GM12891 (cell line): ENCODE measurements at regions not wholly inside any gene's neighbourhood (a gene's known extent, or its start where the extent isn't known, plus 50 kb on each side); places are given as distances from the start of the nearest gene placed in this dataset.
"Not testable (repeated sequence)": the region's sequence is repeated elsewhere in the genome, so short reads cannot be mapped to it uniquely, and the experiment has no call there.

ENCODE experiments used
- DNase-seq: peaks from one replicate; pipeline ENCODE4 v3.0.0; 2011; ENCODE audit warnings: low spot score; ENCODE audit not compliant: insufficient read length
- FAIRE-seq: peaks from 2 replicates; lab custom pipeline; 2011; peaks lifted over from hg19 to GRCh38; lab: Jason Lieb, UNC
- PAX5 ChIP-seq: IDR thresholded peaks from 2 replicates; pipeline ENCODE4 v1.6.1; 2011; ENCODE audit warnings: low read length, moderate library complexity, mild to moderate bottlenecking; ENCODE audit not compliant: insufficient read depth, severe bottlenecking
- POLR2A ChIP-seq: IDR thresholded peaks from 2 replicates; pipeline ENCODE4 v1.6.1; 2011; ENCODE audit warnings: low read depth, low read length, control low read depth
- POLR2AphosphoS5 ChIP-seq: IDR thresholded peaks from 2 replicates; pipeline ENCODE4 v1.6.1; 2011; ENCODE audit warnings: low read depth, low read length, control low read depth
- POU2F2 ChIP-seq: IDR thresholded peaks from 2 replicates; pipeline ENCODE4 v1.6.1; 2011; ENCODE audit warnings: low read depth, mild to moderate bottlenecking, control low read depth, low read length, moderate library complexity
- SPI1 ChIP-seq: IDR thresholded peaks from 2 replicates; pipeline ENCODE4 v1.6.1; 2011; ENCODE audit warnings: low read depth, low read length, control low read depth
- TAF1 ChIP-seq: IDR thresholded peaks from 2 replicates; pipeline ENCODE4 v1.6.1; 2011; ENCODE audit warnings: low read depth, low read length, control low read depth

DNA sequence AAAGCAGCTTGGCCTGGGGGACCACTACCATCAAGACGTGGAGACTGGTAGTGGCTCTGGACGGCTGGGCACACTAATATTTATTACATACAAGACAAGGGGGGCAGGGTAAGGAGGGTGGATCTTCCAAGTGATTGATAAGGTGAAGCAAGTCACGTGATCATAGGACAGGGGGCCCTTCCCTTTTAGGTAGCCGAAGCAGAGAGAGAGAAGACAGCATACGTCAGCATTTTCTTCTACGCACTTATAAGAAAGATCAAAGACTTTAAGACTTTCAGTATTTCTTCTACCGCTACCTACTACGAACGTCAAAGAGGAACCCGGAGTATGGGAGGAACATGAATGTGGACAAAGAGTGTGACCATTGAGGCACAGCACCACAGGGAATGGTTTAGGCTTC lies 307.9 kb downstream of the RPIA start:
- FAIRE-seq (no peak), DNase-seq (no peak)
- TF ChIP-seq SPI1: no peak
- TF ChIP-seq POU2F2: no peak
- no peak for TF ChIP-seq PAX5
- TF ChIP-seq POLR2A: no peak
- TF ChIP-seq TAF1: no peak

- DNase-seq (no peak), FAIRE-seq (no peak)
- no peak for TF ChIP-seq PAX5
- TF ChIP-seq POU2F2: no peak
- no peak for TF ChIP-seq POLR2AphosphoS5
- no peak for TF ChIP-seq TAF1
Observed at GRCh38 chr2:89000235-89000634, 308.8 kb downstream of the RPIA start.

GRCh38 chr2:89004238-89004637 lies 312.8 kb downstream of the RPIA start:
- FAIRE-seq, DNase-seq: not testable (repeated sequence)

DNA sequence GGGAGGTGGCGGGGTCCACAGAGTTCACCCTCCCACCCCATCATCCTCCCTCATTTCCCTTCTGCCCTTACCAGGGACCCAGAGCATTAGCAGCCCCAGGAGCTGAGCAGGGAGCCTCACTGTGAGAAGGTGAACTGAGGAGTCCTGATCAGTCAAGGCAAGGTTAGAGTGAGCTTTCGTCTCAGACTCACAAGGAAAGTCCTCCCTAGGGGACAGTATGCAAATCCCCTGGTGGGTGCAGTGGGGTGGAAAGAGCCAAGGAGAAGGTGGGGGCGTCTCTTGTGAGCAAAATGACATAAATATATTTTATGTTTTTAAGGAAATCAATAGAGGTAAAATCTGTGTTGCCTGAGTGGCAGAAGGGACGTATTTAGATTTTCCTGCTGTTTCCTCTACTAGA lies 329.1 kb downstream of the RPIA start:
- not testable (repeated sequence) for FAIRE-seq

GRCh38 chr2:89026296-89026695 lies 334.8 kb downstream of the RPIA start:
- not testable (repeated sequence) for FAIRE-seq, DNase-seq

More for the DNA sequence above, 329.1 kb downstream of the RPIA start:
- DNase-seq: not testable (repeated sequence)

DNA sequence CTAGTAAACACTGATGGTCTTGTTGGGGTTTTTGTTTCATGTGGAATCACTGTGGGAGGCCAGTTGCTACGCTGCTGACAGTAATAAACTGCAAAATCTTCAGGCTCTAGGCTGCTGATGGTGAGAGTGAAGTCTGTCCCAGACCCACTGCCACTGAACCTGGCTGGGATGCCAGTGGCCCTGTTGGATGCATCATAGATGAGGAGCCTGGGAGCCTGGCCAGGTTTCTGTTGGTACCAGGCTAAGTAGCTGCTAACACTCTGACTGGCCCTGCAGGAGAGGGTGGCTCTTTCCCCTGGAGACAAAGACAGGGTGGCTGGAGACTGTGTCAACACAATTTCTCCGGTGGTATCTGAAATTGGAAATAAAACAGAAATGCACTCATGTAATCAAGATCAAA lies 335.6 kb downstream of the RPIA start:
- FAIRE-seq, DNase-seq: not testable (repeated sequence)

GRCh38 chr2:89027536-89027935 lies 336.1 kb downstream of the RPIA start:
- FAIRE-seq, DNase-seq: not testable (repeated sequence)

DNA sequence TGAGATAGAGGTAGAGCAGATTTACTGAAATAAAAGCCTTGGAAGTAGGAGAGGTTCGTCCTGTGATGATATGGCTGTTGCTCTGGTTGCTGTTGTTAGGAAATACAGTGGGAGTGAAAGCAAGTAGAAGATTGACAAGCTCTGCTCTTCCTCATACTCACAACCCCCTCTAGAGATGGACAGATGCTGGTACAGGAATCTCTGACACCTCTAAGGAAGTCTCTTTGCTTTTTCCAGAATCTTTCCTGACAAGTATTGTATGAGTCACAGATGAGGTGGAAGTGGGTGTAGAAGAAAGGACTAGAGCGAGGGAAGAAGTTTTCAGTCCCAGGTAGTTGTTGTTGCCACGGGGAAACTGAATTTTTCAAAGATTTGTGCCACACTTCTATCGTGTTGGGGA lies 337.8 kb downstream of the RPIA start:
- FAIRE-seq, DNase-seq: not testable (repeated sequence)

DNA sequence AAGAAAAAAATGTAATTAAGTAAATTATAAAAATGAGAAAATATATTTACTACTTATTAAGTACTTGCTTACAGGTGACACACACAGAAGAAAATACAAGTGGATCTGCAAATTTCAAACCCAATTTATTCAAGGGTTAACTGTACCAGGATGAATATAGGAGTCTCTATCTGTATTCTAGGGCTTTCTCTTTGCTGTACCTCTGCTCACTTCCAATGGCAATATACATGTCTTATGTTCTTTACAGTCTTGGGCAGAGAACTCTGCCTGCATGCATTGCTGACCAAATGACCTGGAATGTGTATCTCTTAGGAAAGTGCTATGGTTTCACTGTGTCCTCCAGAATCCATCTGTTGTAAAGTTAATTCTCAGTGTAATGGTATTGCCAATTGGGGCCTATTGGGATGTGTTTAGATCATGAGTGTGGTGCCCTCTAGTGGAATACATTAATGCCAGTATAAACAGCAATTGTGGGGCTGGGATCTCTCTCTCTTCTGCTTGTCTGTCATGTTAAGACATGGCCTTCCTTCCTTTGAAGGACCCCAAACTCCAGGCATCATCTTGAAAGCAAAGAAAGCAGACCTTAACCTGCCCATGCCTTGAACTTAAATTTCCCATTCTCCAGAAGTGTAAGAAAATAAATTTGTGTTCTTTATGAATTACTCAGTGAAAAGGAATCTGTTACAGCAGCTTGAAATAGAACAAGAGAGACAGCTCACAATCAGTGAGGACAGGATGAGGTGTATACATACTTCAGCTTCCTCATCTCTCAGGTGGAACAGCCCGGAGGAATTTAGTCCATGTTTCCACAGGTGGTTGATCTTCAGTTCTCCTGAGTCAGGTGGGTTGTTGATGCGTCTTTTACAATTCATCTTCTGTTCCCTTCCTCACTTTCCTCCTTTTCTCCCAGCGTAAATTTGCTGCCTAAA lies 356.9 kb downstream of the RPIA start:
- peak; percentile 82 for FAIRE-seq
- DNase-seq: not testable (repeated sequence)

DNA sequence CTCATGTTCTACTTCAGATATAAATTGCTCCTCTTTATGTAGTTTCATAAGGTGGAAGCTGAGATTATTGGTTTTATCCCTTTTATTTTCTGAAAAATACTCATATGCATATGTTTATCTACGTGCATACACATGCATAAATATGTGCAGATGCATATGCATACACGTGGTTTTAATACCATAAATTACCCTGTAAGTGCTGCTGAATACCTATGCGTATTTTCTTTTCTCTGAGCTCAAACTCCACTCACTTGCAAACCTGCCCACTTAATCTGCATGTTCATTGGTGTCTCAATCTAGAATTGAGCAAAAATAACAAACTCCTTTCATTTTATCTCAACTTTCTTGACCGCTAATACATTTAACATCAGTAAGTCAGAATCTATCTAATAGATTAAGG lies 367.1 kb downstream of the RPIA start:
- FAIRE-seq, DNase-seq: not testable (repeated sequence)

- DNase-seq: not testable (repeated sequence)
- peak; percentile 5 for FAIRE-seq
Observed at GRCh38 chr2:89061174-89061573, 369.7 kb downstream of the RPIA start.

DNA sequence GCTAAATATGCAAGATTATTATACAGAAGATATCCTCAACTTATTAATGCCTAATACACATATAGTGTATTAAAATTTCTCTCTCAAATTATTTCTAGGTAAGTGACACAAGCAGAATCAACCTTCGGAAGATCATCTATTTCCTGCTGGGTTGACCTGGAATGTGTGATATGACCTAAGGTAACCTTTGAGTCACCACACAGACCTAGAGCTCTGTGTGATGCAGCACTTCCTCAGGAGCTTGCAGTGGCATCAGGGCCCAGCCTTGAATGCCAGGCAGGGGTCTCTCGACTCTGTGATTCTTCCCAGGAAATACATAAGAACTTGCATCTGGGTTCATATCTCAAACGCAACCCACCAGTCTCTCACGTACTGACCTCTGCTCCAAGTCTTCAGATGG lies 385.3 kb downstream of the RPIA start:
- FAIRE-seq, DNase-seq: not testable (repeated sequence)

DNA sequence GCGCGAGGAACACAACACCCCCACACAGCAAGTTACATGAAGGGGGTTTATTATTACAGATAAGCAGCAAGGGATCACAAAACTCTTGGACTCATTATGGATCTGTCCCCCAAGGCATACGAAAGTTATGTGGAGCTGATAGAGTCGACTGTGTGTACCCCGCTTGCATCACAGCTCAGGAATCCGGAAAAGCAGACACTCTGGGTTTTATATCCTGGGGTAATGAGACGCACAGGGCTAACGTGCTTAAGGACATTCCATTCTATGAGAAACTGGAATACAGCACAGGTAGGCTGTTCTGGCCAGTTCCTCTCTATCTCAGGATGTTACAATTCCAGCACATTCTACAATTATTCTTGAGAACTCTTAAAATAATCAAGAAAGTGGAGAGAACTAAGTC lies 401.4 kb downstream of the RPIA start:
- not testable (repeated sequence) for DNase-seq, FAIRE-seq

GRCh38 chr2:89095060-89095459 lies 403.6 kb downstream of the RPIA start:
- DNase-seq, FAIRE-seq: not testable (repeated sequence)

DNA sequence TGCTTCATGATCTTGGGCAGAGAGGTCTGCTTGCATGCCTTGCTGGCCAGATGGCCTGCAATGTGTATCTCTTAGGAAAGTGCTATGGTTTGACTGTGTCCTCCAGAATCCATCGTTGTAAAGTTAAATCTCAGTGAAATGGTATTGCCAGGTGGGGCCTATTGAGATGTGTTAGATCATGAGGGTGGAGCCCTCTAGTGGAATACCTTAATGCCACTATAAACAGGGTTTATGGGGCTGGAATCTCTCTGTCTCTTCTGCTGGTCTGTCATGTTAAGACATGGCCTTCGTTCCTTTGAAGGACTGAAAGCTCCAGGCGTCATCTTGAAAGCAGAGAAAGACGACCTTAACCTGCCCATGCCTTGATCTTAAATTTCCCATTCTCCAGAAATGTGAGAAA lies 411.1 kb downstream of the RPIA start:
- FAIRE-seq: peak; percentile 47
- DNase-seq: not testable (repeated sequence)

- not testable (repeated sequence) for DNase-seq
- FAIRE-seq: peak; percentile 52
Observed at GRCh38 chr2:89106369-89107019, 415.0 kb downstream of the RPIA start.

- DNase-seq, FAIRE-seq: not testable (repeated sequence)
Observed at GRCh38 chr2:89112434-89112833, 421.0 kb downstream of the RPIA start.

- not testable (repeated sequence) for DNase-seq, FAIRE-seq
Observed at GRCh38 chr2:89113286-89113685, 421.8 kb downstream of the RPIA start.
